HG02798 (cell line): ENCODE measurements at regions not wholly inside any gene's neighbourhood (a gene's known extent, or its start where the extent isn't known, plus 50 kb on each side); places are given as distances from the start of the nearest gene placed in this dataset.

ENCODE experiments used
- ATAC-seq: cut with Tn5 transposase; IDR thresholded peaks from one replicate; pipeline ENCODE4 v1.9.1; 2021; ENCODE audit warnings: mild to moderate bottlenecking; ENCODE audit not compliant: unreplicated experiment, poor library complexity

DNA sequence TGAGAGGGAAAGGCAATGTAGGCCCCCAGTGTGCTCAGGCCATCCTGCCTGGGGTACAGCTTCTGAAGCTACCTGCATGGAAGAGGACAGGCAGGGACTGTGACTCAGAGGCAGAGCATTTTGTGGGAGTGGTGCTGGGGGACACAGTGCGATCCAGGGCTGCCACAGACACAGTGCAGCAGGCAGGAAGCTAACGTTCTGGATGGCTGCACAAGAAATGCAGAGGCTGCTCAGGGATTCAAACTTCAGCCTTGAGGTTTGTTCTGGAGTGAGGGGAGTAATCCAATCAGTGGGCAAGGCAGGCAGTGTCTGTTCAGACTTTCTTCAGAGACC, 648.0 kb upstream of the IGFBP3 start:
- ATAC-seq, result no peak

DNA sequence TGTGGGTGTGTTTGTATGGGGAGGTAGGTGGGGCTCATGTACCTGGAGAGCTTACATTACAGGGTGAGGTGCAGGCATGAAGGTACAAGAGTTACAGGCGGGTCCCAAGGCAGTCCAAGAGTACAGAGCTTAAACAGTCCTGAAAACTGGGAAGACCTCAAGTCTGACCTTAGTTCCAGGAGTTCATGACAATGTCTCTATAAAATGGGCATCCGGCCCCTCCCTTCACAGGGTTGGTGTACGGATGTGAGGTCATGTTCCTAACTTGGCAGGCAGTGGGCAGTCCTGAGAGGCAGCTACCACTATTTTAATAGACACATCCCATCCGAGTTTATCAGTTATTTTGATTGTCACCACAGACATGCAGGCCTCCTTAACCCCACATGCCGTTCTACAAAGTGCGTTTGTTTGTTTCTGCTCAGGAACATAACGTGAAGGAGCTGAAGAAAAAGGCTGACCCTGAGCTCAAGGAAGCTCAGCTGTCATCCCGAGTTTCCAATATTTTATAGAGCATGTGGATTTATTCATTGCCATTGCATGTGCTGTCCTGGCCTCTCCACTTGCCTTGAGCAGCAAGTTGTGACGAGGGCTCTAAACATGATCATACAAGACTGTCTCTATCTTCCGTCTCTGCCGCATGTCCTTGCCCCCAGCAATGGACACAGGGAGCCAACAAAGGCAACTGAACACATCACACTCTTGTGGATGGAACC, 647.5 kb upstream of the IGFBP3 start:
- no peak for ATAC-seq

DNA sequence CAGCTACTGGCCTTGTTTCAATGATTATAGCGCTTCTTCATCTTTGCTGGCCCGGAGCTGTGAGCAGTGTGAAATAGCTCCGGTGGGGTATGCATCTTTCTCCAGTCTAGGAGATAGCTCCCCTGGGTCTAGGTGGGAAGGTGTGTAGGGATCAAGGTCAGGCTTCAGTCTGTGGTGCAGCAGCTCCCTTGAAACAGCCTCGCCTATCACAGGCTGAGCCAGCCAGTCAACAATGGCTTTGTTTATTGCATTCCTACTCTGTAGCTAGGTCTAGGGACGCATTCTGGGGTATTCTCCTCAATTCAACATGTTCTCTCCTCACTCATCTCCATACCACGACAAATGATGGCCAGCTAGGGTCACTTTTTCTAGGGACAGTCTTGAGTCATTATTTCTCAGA, 646.8 kb upstream of the IGFBP3 start:
- no peak for ATAC-seq

DNA sequence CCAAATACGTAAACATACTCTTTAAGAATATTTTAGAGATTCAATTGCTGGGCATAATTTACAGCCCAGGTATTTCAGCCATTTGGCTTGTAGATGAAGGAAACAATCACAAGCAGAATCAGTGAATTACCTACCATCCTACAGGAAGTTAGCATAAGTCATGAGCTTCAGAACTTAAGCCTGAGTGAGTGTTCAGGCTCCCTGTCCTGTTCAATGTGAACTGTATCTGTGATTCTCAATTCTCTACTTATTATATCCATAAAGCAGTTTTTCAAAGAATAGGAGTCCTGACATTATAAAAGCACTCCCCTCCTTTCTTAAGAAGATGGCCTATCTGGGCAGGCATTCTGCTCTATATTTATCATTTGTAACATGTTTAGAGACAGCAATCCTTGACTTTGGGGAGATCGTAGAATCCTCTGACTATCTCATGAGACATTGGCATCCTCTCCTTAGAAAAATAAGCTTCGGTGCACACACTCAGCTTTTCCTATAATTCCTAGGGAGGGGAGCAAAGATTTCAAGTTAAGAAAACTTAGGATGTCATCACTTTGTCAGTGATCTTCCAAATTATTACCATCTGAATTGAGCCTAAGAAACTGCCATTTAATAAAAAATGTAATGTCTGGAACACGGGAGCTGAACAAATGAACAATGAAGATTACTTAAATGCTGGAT, 645.2 kb upstream of the IGFBP3 start:
- no peak for ATAC-seq

DNA sequence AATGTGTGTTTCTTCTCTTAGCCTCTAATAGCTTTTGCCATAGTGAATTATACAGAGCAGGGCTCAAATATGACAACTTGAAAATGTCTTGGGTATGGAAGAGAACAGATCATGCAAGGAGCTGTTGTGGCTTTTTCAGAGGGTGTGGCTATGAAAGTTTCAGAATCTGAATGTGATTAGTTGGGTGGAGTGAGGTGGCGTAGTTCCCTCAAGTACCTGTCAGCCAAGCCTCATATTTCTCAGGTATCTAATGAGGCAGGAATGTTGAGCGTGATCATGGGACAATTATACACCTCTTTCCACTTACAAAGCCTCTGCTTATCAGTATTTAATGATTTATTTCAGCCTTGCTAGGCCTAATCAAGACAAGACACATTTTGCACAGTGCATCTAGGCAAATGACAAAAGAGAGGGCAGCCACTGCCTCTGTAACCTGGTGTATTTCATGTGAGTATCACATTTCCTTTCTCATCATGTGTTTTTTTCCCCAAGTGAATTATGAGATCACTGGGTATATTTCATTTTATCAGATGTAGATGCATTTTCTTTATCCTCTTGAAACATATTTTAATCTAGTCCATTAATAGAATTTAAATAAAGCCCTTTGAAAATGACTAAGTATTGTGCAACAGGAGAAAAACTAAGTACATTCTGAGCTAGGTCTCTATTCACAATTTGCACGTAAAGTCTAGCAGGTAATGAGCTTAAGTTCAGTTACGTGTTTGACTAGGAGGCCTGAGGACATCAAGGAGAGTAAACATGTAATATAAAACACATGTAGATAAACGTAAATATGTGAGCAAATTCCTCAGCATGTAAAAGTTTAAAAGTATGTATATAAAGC, 644.4 kb upstream of the IGFBP3 start:
- ATAC-seq, result no peak

DNA sequence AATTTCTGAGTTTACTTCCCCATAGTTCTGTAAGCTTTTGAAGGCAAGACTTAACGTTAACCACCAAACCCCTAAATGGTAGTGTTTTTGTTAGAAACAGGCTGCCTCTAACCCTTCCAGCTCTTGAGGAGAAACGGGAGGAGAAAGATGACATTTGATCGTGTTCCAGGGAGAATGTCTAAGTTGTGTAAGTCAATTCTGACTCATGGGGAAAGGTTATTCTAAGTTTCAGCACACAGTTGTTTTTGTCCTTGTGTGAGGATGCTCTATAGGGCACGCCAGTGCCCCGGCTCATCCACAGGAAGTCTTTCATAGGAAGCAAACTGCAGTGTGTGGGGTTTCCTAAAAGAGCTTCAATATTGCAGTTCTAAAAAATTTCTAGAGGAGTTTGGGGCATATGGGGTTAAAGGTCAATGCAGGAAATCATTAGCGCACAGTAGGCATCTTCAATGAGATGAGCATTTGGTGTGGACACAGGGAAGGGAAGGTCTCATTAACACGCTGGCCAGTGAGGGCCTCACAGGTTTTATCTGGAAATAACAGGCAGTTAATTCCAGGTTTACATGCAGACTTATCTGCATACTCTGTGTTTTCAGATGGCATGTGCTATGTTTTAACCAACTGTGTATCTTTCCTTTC, 638.2 kb upstream of the IGFBP3 start:
- ATAC-seq, result no peak

DNA sequence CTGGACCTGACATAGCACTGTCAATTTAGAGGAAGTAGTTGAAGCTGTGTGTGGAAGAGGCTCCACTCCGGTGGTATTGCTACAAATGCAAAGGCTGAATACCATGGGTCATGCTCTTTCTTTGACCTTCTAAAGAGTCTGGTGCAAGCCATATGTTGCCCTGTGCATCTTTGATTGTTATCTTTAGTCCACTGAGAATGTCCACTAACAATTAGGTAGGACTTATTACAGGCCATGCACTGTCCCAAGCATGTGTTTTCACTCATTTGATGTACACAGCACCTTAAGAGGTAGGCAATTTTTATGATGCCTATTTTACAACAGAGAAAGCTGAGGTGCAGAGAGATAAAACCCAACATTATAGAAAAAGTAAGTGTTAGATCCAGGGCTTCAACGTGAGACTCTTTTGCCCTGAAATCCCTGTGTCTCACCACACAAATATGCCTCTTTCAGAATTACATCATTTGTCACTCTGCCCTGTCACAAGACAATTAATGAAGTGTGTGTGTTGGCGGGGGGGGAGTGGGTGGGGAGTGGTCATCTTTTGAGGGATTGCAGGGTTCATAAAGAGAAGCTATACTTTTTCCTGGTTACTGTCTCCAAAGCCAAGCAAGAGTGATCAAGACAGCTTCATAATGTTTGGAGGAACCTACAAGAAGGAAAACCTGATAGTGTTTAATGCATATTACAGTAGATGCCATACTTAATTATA, 637.6 kb upstream of the IGFBP3 start:
- ATAC-seq, result no peak

DNA sequence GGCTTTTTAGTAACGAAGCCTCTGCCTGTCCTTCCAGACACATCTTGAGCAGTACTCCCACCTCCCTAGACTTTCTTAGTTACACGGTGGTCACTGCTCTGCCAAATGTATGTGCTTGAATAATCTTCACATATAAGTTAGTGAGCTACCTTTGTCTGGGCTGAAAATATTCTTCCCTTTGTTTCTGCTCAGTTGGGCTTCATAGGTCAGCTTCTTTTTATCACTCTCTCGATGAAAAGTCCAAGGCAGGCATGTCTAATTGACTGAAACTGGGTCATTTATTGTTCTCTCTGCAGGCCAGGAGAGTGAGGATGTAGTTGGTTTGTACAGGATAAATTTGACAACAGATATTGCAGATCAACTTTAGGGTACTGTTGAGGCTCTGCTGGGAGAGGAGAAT, 636.7 kb upstream of the IGFBP3 start:
- ATAC-seq, result no peak

DNA sequence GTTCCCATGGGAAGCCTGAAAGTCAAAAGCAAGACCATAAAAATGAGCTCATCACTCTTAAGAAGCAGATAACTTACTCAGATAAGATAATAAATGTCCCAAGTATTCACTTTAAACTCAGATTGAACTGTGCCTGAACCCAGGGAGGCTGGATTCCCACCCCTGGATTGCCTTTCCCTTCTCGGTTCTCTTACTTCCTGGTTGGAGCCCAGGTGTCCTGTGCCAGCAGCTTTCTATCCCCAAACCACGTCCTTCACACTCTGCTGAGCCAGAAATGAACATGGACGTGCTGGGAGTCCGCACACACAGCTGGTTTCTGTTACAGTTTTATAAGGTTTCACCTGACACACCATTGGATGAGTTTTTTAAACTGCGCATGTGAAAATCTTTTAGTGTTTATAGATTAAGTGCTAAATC, 636.2 kb upstream of the IGFBP3 start:
- ATAC-seq, result no peak

DNA sequence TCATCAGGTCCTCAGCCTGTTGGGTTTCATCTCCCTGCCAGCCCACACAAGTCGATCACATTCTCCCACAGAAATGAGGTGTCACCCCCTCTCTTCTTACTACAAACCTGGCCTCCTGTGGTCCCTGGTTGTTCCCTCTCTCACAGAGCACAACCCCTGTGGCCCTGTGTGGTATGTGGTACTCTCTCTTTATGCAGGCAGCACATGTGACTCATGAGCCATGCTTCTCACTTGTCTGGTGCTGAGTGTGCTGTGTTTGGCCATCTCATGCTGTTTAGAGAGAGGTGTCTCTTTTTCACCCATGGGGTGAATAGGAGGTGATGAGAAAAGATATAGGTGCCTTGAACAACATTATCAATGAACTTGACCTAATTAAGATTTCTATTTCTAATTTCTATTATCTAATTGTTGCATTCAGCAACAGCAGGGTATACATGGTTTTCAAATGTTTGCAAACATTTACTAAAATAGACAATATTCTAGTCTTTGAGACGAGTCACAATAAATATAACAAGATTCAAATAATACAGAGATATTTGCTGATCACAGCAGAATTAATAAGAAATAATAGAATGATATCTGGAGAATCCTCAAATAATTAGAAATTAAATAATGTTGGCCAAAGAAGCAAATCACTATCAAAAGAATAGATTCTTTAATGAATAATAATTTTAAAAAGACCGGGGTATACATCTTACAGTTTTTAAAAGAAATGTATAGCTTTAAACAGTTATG, 633.8 kb upstream of the IGFBP3 start:
- ATAC-seq, result no peak

DNA sequence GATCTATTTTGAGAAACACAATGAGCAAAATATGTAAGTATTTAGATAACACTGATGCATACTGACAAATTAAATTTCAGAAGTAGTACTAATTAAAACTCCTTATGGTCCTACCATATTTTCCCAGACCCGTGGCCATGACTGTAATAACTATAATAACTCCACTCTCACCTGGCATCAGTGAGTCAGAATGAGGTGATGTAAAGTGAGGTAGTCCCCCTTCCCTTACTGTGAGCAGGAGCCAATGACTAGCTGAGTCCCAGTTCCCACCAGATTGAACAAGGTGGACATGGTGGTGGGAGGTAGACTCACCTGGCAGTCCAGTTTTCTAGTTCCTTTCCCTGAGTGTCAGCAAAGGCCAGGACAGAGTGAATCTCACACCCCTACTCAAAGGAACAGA, 630.5 kb upstream of the IGFBP3 start:
- ATAC-seq, result no peak

DNA sequence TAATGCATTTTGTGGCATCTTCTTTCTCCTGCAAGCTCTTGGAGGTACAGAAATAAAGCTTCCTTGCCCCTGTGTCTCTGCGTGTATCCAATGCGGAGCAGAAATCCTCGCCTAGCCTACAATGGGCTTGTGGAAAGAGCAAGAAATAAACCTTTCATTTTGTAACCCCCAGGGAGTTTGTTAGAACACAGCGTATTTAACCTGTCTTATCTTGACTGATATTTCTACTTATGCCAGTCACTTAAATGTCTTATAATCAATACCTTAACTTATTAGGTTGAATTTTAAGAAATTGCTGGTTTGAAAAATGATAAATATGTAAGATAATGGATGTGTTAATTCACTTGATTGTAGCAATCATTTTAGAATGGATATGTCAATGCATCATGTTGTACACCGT, 629.8 kb upstream of the IGFBP3 start:
- no peak for ATAC-seq

DNA sequence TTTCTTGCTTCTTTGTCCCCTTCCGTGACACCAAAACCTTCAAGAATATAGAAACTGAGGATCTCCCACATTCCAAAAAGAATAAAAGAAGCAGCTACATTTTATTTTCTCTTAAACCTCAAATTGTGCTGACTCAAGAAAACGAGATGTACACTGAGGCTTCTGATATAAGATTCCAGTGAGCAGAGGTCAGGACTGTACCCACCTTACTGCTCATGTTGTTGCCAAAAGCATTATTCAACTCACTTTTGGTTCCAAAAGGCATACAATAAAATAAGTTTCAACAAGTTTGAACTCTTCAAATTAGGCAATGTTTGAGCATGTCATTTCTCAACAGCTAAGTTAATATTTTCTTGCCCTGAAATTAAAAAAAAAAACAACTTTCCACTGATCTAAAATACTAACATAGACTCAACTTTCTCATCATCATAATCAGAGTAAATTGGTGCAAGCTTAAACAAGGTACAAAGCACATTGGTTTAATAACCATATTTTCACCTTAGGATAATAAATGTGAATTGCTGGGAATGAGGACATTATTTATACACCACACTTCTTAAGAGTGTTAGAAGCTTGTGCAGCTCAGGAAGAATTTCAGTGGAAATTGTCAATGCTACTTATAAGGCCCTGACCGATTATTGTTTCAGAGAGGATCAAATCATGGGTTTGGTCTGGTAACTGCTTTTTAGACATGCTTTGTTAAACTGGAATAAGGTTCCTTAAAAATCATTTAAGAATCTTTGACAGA, 629.0 kb upstream of the IGFBP3 start:
- ATAC-seq, result no peak

DNA sequence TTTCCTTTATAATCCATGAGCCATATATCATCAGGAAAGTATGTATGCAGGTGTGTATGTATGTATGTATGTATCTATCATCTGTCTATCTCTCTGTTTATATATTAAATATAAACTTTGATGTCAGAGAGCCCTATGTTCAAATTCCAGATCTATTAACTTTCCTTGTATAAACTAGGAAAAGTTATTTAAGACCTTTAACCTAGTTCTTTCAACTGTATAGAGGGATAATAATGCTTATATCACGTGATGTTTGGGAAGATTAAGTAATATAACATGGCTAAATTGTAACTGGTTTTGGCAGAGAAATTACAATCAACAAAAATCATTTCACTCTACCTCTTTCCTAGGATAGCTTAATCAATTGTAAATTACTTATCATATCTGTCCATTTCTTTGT, 628.3 kb upstream of the IGFBP3 start:
- ATAC-seq, result no peak

DNA sequence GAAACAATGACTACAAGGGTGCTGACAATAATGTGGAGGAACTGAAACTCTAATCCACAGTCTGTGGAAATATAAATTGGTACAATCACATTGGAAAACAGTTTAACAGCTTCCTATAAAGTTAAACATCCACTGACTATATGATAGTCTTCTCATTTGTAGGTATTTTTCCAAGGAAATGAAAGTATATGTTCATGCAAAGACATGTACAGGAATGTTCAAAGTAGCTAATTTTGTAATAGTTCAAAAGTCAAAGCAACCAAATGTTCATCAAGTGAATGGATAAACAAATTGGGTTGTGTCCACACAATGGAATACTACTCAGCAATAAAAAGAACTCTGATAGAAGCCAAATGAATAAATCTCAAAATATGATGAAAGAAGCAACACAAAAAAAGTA, 626.0 kb upstream of the IGFBP3 start:
- no peak for ATAC-seq

DNA sequence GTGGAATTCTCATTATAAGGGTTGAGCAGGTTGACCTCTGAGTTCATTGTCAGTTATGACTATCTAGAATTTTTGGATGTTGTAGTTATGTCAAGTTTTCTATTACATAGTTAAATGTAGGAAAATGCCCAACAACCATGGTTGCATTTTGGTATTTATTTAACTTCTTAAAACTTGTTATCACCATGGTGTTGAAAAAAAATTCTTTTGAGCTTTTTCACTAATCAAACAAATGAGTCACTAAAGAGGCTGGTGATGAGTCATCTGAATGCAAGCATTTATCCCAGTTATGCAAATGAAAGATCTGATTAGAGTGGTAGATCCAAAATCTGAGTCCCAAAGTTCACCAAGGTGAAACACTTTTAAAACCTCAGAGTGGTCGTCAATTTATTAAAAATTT, 624.7 kb upstream of the IGFBP3 start:
- ATAC-seq, result no peak

DNA sequence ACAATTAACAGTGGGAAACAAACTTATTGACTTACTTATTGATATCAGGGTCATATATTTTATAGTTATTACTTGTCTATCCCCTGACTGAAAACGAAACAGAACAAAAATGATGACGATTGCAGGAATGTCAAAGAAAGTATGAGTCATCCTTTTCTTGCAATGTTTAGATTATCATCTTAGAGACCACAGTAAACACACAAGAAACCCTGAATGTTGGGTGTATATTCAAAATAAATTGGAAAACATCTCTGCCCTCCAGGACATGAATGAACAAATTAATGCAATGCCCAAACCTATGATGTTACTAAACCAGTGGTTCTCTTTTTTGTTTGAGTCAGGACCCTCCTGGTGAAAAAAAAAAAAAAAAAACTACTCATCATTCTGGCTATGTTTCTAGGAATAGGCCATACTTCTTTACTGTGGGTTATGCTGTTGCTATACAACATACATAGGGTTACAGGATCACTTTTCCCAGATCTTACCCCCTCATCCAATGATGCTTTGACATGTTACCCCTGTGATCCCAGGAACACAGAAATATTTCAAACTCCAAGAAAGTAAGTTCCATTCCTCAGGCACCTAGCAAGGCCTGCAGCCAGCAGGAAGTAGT, 623.4 kb upstream of the IGFBP3 start:
- no peak for ATAC-seq

DNA sequence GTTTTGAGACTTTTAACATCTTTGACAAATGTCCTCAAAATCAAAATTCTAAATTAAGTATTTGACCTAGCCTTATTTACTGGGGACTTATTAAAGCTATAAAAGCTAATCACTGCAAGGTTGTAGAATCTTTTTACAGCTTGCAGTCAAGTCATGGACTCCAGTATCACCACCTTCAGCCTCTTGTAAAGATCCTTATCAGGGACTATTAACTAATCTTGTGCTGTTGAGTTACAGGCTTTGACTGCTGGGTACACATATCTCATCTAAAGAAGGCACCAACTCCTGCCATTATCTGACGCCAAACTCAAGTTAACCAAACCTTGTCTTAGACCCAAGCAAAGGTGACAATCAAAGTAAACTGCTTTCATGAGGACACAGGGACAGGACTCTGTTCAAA, 621.0 kb upstream of the IGFBP3 start:
- no peak for ATAC-seq
